Right forelimb (tissue), 1 donor: ENCODE measurements at regions not wholly inside any gene's neighbourhood (a gene's known extent, or its start where the extent isn't known, plus 50 kb on each side); places are given as distances from the start of the nearest gene placed in this dataset.
"Not testable (repeated sequence)": the region's sequence is repeated elsewhere in the genome, so short reads cannot be mapped to it uniquely, and the experiment has no call there.

Experiments used
- DNase-seq: peaks from one replicate; pipeline ENCODE4 v3.0.0-alpha.2; 2018

DNA sequence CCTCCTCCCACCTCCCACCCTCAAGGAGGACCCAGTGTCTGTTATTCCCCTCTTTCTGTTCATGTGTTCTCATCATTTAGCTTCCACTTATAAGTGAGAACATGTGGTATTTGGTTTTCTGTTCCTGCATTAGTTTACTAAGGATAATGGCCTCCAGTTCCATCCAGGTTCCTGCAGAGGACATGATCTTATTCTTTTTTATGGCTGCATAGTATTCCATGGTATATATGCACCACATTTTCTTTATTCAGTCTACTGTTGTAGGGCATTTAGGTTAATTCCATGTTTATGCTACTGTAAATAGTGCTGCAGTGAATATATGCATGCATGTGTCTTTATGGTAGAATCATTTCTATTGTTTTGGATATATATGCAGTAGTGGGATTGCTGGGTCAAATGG is 180.4 kb upstream of the KLF3 start:
- not testable (repeated sequence) for DNase-seq

DNA sequence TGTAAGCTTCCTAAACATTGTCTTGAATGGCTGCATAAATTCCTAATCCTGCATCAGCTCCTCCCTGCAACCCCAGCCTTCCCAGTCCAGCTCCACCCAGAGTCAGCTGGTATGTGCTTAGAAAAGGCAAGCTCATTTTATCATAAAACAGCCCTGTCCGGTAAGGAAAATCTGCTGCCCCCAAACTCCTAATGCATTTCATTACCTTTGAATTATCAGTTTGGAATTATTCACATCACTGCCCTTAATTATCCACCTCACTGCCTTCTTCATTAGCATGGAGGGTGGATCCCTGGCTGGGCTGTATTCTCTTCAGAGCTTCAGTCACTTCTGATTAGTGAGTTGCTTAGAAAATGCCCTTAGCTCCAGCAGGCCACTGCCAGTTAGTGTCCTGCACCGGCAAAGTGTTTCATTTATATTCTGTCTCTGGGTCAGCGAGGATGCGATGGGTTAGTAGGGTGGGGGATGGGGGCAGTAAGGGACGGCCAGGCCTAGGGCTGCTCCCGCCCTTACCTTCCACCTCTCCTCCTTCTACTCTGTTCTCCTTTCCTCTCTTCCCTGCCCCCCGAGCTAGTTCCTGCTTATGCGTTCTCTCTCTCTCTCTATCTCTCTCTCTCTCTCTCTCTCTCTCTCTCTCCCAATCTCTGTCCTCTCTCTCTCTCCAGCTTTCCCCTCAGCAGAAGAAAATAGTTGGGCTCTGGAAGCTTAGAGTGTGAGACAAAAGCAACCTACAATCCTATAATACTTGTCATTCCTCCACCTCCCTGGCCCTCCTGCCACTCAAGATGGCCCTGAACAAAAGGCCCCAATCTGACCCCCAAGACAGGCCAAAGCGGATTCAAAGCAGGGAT is 174.8 kb upstream of the KLF3 start:
- no peak for DNase-seq

DNA sequence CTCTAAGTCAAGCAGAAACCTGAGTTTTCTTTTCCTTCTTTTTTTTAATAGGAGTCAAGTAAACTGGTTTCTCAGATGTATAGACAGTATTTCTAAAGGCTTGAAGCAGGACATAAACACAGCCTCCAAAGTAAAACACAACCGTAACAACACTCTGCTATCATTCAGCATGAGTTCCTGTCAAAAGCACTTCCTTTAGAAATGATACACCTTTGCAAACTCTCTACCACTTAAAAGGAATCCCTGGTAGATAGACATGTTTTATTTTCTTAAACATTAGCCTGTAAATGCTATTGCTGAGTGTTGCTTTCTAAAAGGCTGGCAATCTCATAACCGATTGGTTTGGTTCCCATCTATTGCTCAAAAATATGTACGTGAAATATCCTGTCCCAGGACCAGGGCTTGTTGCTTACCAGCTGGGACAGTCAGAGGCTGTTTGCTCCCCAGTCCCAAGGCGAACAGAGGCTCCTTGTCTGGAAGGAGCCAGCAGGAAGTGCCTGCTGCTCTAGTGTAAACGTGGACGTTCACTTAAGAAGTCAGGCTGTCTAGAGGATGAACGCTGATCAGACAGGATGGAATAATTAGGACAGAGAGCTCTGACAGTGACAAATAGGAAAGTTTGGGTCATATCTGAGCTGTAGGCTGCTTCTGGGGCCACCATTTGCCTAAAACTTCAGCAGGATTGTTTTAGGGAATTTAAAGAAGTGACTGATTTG is 173.9 kb upstream of the KLF3 start:
- DNase-seq: peak; percentile 49

DNA sequence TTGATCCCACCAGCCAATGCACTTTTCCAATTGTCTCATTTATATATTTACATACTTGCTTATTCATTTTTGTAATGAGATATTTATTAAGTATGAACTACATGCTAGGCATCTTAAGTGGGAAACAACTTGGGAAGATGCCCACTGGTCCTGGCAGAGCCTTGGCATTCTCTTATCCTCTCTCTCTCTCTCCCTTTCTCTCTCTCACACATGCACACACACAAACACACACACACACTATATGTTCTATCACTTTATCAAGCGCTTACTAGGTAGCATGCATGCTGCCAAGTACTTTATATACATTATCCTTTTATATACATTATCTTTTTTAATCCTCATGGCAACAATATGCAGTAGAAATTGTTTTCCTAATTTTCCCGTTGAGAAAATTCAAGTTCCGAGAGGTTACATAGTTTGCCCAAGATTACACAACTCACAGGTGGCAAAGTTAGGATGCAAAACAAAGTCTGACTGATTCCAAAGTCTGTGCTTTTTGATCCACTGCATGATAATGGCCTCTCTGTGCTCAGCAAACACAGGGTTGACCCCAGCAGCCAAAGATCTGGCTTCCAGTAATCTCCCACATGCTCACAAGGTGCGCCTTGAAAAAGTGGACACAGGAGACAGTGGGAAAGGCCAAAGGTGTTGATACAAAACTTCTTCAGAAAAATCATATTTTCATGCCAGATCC is 173.1 kb upstream of the KLF3 start:
- no peak for DNase-seq

DNA sequence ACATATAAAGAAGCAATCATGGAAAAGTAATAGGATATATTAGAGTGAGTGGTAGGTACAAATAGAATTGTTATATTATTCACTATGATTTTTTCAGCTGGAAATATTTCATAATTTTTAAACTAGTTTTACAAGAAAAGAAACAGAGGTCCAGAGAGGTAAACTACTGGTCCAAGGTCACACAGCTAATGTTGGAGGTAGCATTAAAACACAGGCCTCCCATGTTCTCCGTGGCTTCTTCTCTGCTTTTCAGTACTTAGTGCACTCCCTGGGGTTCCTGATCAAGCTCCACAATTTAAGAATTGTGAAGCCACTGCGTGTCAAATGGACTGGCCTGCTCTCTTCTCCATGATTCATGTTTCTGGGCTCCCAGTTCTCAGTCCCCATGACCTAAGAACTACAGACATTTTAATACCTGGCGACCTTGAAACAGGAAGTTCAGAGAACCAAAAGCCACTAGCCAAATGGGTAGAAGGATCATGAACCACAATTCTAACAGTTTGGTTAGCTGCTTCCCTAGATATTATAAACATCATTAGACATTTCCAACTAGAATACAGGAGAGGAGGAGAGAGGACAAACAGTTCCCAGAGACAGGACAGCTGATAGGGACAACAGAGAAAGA is 172.0 kb upstream of the KLF3 start:
- no peak for DNase-seq

DNA sequence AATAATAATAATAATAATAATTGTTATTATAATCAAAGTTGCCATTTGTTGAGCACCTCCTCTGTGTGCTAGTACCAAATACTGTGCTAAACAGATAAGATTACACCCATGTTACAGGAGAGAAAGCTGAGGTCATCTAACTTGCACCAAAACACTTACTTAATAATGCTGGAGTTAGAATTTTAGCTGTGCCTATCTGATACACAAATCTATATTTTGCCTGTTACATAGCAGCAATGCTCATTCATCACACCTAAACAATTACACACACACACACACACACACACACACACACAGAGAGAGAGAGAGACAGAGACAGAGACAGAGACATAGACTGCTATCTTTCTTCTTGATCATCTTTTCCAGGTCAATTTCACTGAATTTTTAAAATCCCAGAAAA is 170.9 kb upstream of the KLF3 start:
- no peak for DNase-seq

DNA sequence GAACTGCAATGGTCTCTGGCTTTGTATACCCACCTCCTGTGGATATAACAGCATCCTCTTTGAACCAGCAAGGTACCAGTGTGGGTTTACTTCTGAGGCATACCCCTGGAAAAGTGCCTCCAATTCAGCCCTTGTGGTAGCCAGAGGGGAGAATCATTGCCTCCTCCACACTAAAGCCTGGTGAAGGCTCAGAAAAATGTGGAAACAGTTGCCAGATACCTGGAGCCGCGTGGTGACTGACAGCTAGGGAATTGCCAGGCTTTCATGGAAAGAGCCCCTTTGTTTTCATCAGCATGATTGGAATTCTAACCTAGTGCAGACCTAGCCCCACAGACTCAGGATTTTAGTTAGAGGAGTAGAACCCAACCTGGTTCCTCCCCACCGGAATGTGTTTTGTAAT is 168.6 kb upstream of the KLF3 start:
- no peak for DNase-seq

DNA sequence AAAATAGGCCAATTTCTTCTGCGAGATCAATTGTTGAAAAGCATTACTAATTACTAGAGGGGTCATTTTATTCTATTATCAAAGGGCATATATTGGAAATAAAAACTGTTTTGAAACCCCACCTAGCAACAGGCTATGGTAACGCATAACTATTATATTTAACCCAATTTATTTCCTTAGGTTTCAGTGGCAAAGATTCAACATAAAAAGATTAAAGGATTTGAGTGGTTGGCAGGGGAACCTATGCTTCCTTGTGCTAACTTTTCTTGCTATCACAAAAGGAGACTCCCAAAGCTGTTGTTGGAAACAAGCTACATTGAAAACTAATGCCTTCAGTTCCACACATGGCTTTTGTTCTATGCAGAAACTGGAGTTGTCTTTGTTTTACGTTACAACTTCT is 166.9 kb upstream of the KLF3 start:
- no peak for DNase-seq

DNA sequence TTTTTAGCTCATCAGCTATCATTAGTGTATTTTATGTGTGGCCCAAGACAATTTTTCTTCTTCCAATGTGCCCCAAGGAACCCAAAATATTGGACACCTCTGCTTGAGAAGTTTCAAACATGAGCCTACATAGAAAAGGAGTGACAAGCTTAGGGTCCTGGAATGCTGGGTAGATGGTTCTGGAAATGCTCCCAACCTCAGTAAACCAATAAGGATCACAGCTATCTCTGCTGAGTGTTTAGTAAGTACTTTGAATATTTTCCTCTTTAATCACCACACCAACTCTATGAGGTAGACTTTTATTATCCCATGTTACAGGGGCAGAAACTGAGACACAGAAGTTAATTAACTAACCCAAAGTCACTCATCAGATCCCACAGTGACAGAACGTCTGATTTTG is 164.9 kb upstream of the KLF3 start:
- DNase-seq: no peak

DNA sequence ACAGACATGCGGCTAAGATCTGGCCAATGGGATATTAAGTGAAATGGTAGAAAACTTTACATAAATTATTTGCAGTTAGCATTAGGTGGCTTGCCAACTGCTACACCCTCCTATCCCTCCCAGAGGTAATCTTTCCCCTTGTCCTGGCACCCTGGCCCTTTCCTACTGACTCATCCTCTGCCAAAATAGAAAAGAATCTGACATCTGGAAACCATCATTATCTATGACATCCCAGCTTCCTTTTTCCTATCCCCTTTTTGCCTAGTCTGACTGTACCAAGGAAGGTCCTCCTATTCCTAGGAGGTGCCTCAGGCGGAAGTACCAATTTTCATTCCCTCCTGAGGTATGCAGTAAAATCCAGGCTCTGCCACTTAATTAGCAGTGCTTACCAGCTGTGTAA is 163.6 kb upstream of the KLF3 start:
- DNase-seq: no peak

DNA sequence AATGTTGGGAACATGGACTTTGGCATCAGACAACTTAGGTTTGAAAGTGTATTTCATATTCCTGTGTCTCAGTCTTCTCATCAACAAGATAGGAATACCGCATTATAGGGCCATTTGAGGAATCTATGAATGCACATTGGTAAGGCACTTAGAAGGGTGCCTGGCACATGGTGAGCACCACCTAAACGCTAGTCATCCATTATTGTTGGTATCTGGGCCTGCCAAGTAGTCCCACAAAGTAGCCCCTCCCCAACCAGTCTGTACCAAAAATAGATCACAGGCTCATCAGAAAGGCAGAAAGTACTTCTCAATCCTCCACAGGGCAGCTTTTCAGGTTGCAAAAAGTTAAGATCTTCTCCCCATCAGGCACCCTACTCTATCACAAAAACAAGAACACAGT is 162.3 kb upstream of the KLF3 start:
- no peak for DNase-seq

DNA sequence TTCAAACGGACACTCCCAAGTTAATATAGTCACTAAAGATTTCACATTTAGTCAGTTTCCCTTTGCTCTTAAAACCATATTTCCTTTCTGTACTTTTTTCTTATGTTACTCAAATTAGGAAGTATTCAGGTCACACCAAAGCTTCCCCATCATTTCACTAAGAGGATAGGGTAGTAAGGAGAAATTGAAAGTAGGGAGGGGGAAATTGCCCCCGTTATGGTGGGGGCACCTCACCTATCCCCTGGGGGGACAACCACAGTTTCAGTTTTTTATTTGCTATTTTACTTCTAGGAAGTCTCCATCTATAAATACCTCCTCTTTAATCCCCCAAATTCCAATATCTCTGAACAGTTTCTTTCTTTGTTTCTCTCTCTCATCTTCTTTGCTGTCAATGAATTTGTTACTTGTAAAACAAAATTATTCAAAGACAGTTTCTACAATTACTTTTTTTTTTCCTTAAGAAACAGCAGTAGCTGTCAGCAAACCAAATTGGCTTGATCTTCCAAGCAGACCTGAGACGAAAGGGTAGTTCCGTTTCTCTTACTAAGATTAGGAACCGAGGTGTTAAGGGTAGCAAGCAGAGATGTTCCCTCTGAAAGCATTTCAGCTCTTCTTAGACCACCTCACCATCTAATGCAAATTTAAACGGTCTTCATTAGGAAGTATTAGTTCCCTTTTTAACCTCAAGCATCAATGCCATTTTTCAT is 160.2 kb upstream of the KLF3 start:
- DNase-seq: no peak

DNA sequence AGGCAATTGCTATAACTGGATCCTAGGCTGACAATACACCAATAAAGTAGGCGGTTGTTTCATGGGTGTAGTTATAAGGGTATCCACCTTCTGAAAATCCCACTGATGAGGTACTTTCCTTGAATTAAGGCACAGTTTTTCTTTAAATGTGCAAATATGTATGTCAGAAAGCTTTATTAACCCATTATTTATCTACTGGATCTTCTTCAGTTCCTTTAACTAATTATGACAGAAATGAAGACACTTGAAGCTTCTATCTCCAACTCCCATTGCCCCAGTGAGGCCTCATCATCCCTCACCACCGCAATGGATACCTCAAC is 159.6 kb upstream of the KLF3 start:
- no peak for DNase-seq

DNA sequence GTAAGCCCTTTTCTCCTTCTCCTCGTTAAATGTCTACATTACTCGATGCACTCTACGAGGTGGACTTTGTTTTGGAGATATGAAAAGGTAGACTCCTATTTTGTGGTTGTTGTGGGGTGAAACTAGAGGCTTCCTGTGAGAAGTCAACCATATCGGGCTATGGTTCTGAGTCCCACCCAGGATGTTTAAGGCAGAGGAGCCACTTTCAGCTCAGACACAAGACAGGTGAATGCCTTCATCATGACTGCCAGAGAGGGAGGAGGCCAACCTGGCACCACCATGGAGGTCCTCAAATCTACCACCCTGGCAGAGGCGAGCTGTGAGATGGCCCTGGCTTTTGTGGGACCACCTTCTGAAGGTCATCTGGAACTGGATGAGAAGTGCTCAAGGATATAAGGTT is 154.4 kb upstream of the KLF3 start:
- no peak for DNase-seq

DNA sequence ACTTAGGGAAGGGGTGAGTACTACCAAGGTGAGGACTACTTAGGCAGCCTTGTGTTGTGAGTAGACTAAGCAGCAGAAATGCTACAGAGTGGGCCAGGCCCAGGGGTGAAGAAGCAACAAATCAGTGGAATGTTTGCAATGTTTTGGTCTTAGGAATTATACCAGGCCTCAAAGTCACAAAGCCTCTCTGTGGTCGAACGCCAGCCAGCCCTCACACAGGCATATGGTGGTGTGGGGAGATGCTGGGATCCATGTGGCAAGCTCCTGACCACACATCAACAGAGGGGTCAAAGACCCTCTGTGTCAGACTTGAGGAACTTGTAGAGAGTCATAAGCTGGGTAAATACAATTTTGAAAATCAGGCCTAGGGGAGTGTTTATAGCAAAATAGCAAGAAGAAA is 153.8 kb upstream of the KLF3 start:
- DNase-seq: no peak

DNA sequence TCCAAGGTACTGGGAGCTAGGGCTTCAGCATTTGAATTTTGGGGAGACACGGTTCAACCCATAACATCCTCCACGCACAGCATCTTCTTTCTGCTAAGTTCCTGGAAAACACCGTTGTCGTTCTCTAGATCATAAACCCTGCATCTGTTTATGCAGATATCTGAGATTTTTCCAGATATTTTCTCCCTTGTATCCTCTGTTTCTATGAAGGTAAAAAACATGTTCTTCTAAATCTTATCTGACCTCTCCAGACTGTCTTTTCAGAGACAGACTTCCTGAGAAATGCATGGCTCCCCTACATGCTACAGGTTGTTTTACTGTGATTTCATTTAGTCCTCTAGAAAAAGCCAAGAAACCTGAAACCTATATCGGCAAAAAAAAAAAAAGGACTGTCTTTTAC is 152.3 kb upstream of the KLF3 start:
- DNase-seq: no peak

DNA sequence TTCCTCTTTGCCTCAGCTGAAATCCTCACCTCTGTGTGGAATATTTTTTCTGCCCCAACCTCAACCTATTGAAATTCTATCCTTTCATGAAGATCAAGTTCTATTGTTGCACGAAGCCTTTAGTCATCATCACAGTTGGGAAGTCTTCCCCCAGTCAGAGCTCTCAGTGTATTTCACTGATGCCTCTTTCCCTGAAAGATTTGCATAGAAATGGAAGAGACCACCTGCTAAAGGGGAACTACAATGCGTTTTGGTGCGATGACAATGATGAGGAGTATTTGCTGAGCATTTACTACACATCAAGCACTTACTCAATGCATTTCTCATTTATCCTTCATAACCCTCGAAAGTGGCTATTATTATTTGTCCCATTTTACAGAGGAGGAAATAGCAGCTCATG is 151.2 kb upstream of the KLF3 start:
- DNase-seq: no peak

DNA sequence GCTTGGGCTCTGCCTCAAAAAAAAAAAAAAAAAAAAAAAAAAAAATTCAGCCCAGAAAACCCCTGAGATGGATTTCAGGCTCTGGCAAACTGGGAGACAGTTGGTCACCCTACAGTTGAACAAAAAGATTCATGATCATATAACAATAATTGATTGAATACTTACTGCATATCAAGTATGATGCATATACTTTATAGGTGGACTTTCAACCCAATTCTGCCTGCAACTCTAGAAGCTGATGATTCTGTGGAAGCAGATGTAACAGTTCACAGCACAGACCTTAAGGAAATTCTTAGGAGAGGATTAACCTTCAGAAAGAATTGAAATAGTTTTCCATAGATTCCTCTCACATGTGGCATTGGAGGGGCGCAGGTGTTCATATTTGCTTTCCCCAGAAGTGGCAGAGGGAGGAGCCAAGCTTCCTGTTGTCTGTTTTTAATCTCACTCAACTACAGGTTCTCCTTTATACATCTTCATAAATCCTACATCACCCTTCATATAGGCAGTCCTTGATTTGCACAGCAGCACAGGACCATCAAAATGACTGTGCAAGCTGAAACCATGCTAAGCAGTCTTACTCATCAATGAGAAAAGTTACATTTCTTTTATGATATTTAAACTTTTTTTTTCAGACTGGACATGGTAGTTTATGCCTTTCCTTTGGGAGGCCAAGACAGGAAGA is 149.4 kb upstream of the KLF3 start:
- no peak for DNase-seq

DNA sequence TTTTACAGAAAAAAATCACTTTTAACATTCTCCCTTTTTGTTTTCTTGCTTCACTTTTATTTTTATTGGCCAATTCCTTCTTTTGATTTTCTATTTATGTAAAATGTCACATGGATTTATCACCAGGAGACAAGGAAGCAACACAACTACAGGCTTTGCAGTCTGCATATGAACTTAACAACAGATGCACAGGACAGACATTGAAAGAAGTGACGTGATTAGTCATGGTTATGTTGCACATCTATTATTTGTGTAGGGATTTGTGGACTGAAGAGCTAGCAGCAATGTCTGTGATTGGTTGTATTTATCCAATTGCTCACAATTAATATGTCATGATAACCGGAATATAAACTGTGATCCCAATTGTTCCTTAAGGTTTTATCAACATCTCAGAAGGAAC is 147.8 kb upstream of the KLF3 start:
- no peak for DNase-seq

DNA sequence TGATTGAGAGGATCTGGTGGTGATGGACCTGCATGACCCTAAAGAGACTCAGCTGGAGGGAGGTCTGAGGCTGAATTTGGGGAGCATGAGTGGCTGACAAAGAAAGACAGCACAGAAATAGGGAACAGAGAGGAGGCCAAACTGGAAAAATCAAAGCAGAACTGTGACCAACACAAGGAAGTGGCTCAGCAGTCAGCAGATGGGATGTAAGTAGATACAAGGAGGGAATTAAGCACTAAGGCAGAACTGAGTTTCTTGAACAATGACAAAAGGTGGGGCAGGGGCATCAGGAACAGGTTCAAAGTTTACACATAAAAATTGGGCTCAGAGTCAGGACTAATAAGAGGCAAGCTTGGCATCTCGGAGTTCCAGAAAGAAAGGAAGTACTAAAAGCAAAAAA is 144.3 kb upstream of the KLF3 start:
- DNase-seq: no peak

DNA sequence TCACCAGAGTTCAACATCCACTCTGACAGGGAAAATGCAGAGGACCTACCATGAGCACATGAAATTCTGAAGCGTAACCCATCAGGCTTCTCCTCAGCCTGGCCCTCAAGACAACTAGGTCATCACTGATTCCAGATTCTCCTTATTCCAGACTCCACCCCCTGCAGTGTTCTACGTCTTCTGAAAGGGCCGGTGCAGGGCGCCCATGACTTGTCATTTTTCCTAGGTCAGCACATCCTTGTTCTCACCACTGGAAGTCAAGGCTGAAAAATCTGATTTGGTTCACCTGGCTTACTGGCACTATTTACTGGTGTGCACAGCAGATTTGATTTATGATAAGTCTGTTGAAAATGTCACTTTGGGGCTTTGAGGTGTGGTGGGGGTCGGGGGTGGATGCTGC is 140.9 kb upstream of the KLF3 start:
- no peak for DNase-seq
